Right lobe of liver (tissue), 6 donors: ENCODE measurements at regions not wholly inside any gene's neighbourhood (a gene's known extent, or its start where the extent isn't known, plus 50 kb on each side); places are given as distances from the start of the nearest gene placed in this dataset.

ENCODE experiments used
- ATAC-seq, 4 donors: fragments of 200-7000 bp; cut with Tn5 transposase; one replicate each; pipeline ENCODE4 v1.9.1; 2020; ENCODE audit warnings: mild to moderate bottlenecking in 4 of 4, moderate library complexity in 4 of 4
- DNase-seq, 3 donors: peaks; one replicate each; pipeline ENCODE4 v3.0.0-alpha.2; 2020
- H3K27ac ChIP-seq, 3 donors: fragments of 200-600 bp; one replicate each; pipeline ENCODE4 v1.8.0; 2022
- H3K27me3 ChIP-seq, 2 donors: fragments of 200-600 bp; one replicate each; pipeline ENCODE4 v1.8.0; 2022
- H3K36me3 ChIP-seq, 4 donors: fragments of 200-600 bp; sonication (generic) in 1 of 4; one replicate each; pipeline versions ENCODE4 v1.5.1 to v1.8.0; 2017 to 2022; ENCODE audit warnings: control low read depth in 1 of 4
- H3K4me1 ChIP-seq, 4 donors: fragments of 200-600 bp; sonication (generic) in 1 of 4; one replicate each; pipeline versions ENCODE4 v1.5.1 to v1.8.0; 2017 to 2022; ENCODE audit warnings: control low read depth in 1 of 4
- H3K4me3 ChIP-seq, 3 donors: fragments of 200-600 bp; one replicate each; pipeline ENCODE4 v1.8.0; 2022
- H3K9me3 ChIP-seq, 4 donors: fragments of 200-600 bp; sonication (generic) in 1 of 4; one replicate each; pipeline versions ENCODE4 v1.5.1 to v1.8.0; 2017 to 2022; ENCODE audit warnings: control low read depth in 1 of 4
- CTCF ChIP-seq, 4 donors: fragments of 200-600 bp in 3 of 4; fragments of 450-650 bp in 1 of 4; IDR thresholded peaks; one replicate each; pipeline versions ENCODE4 v1.5.1 to v1.8.0; 2016 to 2022; ENCODE audit warnings: antibody characterized with exemption in 4 of 4, mild to moderate bottlenecking in 2 of 4
- POLR2A ChIP-seq: fragments of 450-650 bp; IDR thresholded peaks from one replicate; pipeline ENCODE4 v1.6.1; 2017; ENCODE audit warnings: antibody characterized with exemption, mild to moderate bottlenecking
- WGBS: methylation state at CpG from one replicate; pipeline ENCODE4 v1.1.6; 2018; ENCODE audit warnings: low coverage, low lambda C conversion rate; ENCODE audit not compliant: insufficient coverage; ENCODE audit errors: missing lambda C conversion rate; 5-methylcytosine and 5-hydroxymethylcytosine counted together
- intact Hi-C, 2 donors: fragments of 100-400 bp; cut with DNase I; formaldehyde crosslinking; loops; one replicate each; pipeline versions ENCODE4 v1.11.2 to v1.14.1; 2022
- donor health status: DM: no; HTN: yes; CAD: no.
- donor health status: DM: no; HTN: no; CAD: no.
- donor health status: DM: no; HTN: no; CAD: no.
- donor health status: DM: no; HTN: yes; CAD: no.
- donor health status: DM: no; HTN: yes; CAD: no.

- TF ChIP-seq CTCF (IDR thresholded peaks at IDR 0.05) = no peak
- TF ChIP-seq POLR2A = no peak
- peaks cover 0 to 8% (median 1%) of the 10 kb centered on the region in 4 donors for H3K4me1 ChIP-seq
- no peak for ATAC-seq
- WGBS = 73% methylated on average over 3 of the region's 3 CpGs
- intact Hi-C loops = no loop called here
- no peak overlapping the region for H3K27ac ChIP-seq
- no peak overlapping the region for H3K4me3 ChIP-seq
- DNase-seq = no peak
- H3K27me3 ChIP-seq = no peaks in the 10 kb centered on the region
- no peaks in the 10 kb centered on the region for H3K36me3 ChIP-seq
- H3K9me3 ChIP-seq = no peaks in the 10 kb centered on the region
Measured at GRCh38 chr3:10565814-10566213, 60.4 kb upstream of the ATP2B2 start.

GRCh38 chr3:10566451-10566850, 61.1 kb upstream of the ATP2B2 start:
- 87% methylated on average over 3 of the region's 3 CpGs for WGBS
- no peaks in the 10 kb centered on the region for H3K9me3 ChIP-seq
- DNase-seq = no peak
- intact Hi-C loops = no loop called here
- no peak overlapping the region for H3K4me3 ChIP-seq
- no peak for ATAC-seq
- H3K36me3 ChIP-seq = no peaks in the 10 kb centered on the region
- no peak for TF ChIP-seq POLR2A
- TF ChIP-seq CTCF (IDR thresholded peaks at IDR 0.05) = no peak
- no peaks in the 10 kb centered on the region for H3K27me3 ChIP-seq
- H3K4me1 ChIP-seq = peaks cover 0 to 11% (median 2%) of the 10 kb centered on the region in 4 donors
- no peak overlapping the region for H3K27ac ChIP-seq

- H3K27me3 ChIP-seq = no peaks in the 10 kb centered on the region
- H3K4me3 ChIP-seq = no peak overlapping the region
- intact Hi-C loops = no loop called here
- DNase-seq (no peak), ATAC-seq (no peak)
- 48% methylated on average over 5 of the region's 5 CpGs for WGBS
- H3K27ac ChIP-seq = no peak overlapping the region
- H3K36me3 ChIP-seq = no peaks in the 10 kb centered on the region
- H3K4me1 ChIP-seq = peaks cover 0 to 11% (median 2%) of the 10 kb centered on the region in 4 donors
- no peaks in the 10 kb centered on the region for H3K9me3 ChIP-seq
- TF ChIP-seq CTCF (IDR thresholded peaks at IDR 0.05) (no peak), POLR2A (no peak)
Measured at GRCh38 chr3:10568549-10568948, 63.2 kb upstream of the ATP2B2 start.

DNA sequence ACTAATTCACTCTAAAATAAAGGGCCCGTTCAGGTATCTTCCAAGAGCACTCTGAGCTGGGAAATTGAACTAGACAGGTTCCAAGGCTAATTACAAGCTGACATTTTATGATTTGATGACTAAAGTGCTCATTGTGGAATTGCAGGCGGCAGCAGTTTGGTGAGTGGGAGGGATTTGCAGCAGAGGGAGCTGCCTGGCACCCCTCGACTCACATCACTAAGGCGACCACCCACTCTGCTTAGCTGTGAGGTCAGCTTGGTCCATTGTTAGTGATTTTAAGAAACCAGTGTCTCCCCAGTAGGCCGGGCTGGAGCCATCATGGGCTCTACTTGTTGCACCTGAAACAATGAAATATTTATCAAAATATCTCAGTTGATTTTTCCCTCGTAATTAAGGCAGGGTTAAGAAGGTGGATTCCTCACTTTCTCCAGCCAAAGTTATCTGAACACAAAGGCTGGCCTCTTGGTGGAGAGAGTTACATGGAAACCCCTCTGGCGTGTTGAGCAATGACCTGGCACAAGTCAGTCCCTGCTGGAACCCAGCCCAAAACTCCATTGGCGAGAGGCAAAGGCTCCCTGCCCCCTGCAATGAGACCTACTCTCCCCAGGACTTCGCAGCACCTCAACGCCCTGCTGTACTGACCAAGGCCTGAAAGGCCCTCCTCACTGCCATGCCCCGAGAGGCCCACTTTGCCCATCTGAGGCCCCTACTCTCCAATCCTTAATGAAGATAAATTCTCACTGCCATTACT, 65.0 kb upstream of the ATP2B2 start:
- Histone ChIP-seq H3K4me3 (no peak overlapping the region), H3K27me3 (no peaks in the 10 kb centered on the region), H3K9me3 (no peaks in the 10 kb centered on the region), H3K27ac (no peak overlapping the region), H3K36me3 (no peaks in the 10 kb centered on the region), H3K4me1 (peaks cover 0 to 11% (median 2%) of the 10 kb centered on the region in 4 donors)
- intact Hi-C loops = no loop called here
- ATAC-seq = peak; percentile 81 to 96 (median 94)
- WGBS = 82% methylated on average over 5 of the region's 11 CpGs
- DNase-seq = peak; percentile 66 to 84 (median 77)
- TF ChIP-seq POLR2A (no peak), CTCF (IDR thresholded peaks at IDR 0.05) (no peak)
